ENCODE measurements at regions not wholly inside any gene's neighbourhood (a gene's known extent, or its start where the extent isn't known, plus 50 kb on each side); places are given as distances from the start of the nearest gene placed in this dataset.
A peak's percentile ranks its signal among the peaks of the same experiment; 100 is the strongest.

- TF ChIP-seq, protein P1, sequence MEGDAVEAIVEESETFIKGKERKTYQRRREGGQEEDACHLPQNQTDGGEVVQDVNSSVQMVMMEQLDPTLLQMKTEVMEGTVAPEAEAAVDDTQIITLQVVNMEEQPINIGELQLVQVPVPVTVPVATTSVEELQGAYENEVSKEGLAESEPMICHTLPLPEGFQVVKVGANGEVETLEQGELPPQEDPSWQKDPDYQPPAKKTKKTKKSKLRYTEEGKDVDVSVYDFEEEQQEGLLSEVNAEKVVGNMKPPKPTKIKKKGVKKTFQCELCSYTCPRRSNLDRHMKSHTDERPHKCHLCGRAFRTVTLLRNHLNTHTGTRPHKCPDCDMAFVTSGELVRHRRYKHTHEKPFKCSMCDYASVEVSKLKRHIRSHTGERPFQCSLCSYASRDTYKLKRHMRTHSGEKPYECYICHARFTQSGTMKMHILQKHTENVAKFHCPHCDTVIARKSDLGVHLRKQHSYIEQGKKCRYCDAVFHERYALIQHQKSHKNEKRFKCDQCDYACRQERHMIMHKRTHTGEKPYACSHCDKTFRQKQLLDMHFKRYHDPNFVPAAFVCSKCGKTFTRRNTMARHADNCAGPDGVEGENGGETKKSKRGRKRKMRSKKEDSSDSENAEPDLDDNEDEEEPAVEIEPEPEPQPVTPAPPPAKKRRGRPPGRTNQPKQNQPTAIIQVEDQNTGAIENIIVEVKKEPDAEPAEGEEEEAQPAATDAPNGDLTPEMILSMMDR (IDR thresholded peaks at IDR 0.05) = no peak
- TF ChIP-seq TCF7L2 (IDR thresholded peaks at IDR 0.05; ENCODE audit: low read depth, low read length) (no peak), SIN3A (IDR thresholded peaks at IDR 0.05; ENCODE audit: borderline replicate concordance, insufficient read depth, low read depth, low read length) (no peak), REST (IDR thresholded peaks at IDR 0.05; ENCODE audit: insufficient read depth in 1 of 2, low read depth in 2 of 2, low read length in 1 of 2) (no peak), POLR2AphosphoS5 (IDR thresholded peaks at IDR 0.05; ENCODE audit: low read depth, low read length) (no peak)
- no TSS peak for BruUV-seq (replicated peaks)
- ATAC-seq (no peak), DNase-seq (ENCODE audit: low read depth, low spot score) (no peak)
- CTCF ChIA-PET = interaction anchor here (0.6 kb wide), 1 partner anchor 48 kb away, joined by 5 read pairs; no protein-coding TSS in a partner anchor
- intact Hi-C loops (cut with micrococcal nuclease; ENCODE audit: unreplicated experiment) = no loop called here
- Histone ChIP-seq H3K36me3 (ENCODE audit: control insufficient read depth, insufficient read depth, low read length) (no peaks in the 10 kb centered on the region), H3K27me3 (ENCODE audit: control insufficient read depth, insufficient read depth, low read length) (no peaks in the 10 kb centered on the region), H3K9me3 (ENCODE audit: control insufficient read depth, insufficient read depth, low read depth, low read length) (no peaks in the 10 kb centered on the region), H3K4me3 (ENCODE audit: low read depth in 2 of 2, low read length in 2 of 2) (no peak overlapping the region), H3K4me1 (ENCODE audit: control insufficient read depth, insufficient read depth, low read length) (no peaks in the 10 kb centered on the region), H3K27ac (ENCODE audit: low read length) (no peak overlapping the region)
- in situ Hi-C loops (cut with HindIII; ENCODE audit: low pct_unique_long_range_greater_than_20kb, low sequenced_read_pairs) = no loop called here
- POLR2A ChIA-PET = no interaction called here
These were observed 503.8 kb upstream of the B3GAT1 start for GRCh38 chr11:134915881-134916280.

- peak; percentile 43; the same call in 1 of the 2 replicates for ATAC-seq
- H3K27ac ChIP-seq (ENCODE audit: low read length) = no peak overlapping the region
- in situ Hi-C loops (cut with HindIII; ENCODE audit: low pct_unique_long_range_greater_than_20kb, low sequenced_read_pairs) = no loop called here
These were observed 503.2 kb upstream of the B3GAT1 start for GRCh38 chr11:134915212-134915611.

More at GRCh38 chr11:134915212-134915611, 503.2 kb upstream of the B3GAT1 start:
- TF ChIP-seq REST (IDR thresholded peaks at IDR 0.05; ENCODE audit: insufficient read depth in 1 of 2, low read depth in 2 of 2, low read length in 1 of 2) (no peak), TCF7L2 (IDR thresholded peaks at IDR 0.05; ENCODE audit: low read depth, low read length) (no peak)
- intact Hi-C loops (cut with micrococcal nuclease; ENCODE audit: unreplicated experiment) = no loop called here
- Histone ChIP-seq H3K4me1 (ENCODE audit: control insufficient read depth, insufficient read depth, low read length) (no peaks in the 10 kb centered on the region), H3K4me3 (ENCODE audit: low read depth in 2 of 2, low read length in 2 of 2) (no peak overlapping the region), H3K27me3 (ENCODE audit: control insufficient read depth, insufficient read depth, low read length) (no peaks in the 10 kb centered on the region), H3K36me3 (ENCODE audit: control insufficient read depth, insufficient read depth, low read length) (no peaks in the 10 kb centered on the region), H3K9me3 (ENCODE audit: control insufficient read depth, insufficient read depth, low read depth, low read length) (no peaks in the 10 kb centered on the region)
- ChIA-PET CTCF (interaction anchor here (0.6 kb wide), 1 partner anchor 47 kb away, joined by 5 read pairs; no protein-coding TSS in a partner anchor), POLR2A (no interaction called here)
- DNase-seq (ENCODE audit: low read depth, low spot score) = no peak
- no TSS peak for BruUV-seq (replicated peaks)

Measured in Panc1 (cell line).